ENCODE measurements at regions not wholly inside any gene's neighbourhood (a gene's known extent, or its start where the extent isn't known, plus 50 kb on each side); places are given as distances from the start of the nearest gene placed in this dataset.
"Not testable (repeated sequence)": the region's sequence is repeated elsewhere in the genome, so short reads cannot be mapped to it uniquely, and the experiment has no call there.

- TF ChIP-seq, protein P1, sequence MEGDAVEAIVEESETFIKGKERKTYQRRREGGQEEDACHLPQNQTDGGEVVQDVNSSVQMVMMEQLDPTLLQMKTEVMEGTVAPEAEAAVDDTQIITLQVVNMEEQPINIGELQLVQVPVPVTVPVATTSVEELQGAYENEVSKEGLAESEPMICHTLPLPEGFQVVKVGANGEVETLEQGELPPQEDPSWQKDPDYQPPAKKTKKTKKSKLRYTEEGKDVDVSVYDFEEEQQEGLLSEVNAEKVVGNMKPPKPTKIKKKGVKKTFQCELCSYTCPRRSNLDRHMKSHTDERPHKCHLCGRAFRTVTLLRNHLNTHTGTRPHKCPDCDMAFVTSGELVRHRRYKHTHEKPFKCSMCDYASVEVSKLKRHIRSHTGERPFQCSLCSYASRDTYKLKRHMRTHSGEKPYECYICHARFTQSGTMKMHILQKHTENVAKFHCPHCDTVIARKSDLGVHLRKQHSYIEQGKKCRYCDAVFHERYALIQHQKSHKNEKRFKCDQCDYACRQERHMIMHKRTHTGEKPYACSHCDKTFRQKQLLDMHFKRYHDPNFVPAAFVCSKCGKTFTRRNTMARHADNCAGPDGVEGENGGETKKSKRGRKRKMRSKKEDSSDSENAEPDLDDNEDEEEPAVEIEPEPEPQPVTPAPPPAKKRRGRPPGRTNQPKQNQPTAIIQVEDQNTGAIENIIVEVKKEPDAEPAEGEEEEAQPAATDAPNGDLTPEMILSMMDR (IDR thresholded peaks at IDR 0.05), result not testable (repeated sequence)
- not testable (repeated sequence) for TF ChIP-seq POLR2A (IDR thresholded peaks at IDR 0.05)
Observed at GRCh38 chr2:87293931-87294594, 272.4 kb upstream of the PLGLB1 start.

Measured in lower leg skin (tissue), 3 donors.